ENCODE measurements at regions not wholly inside any gene's neighbourhood (a gene's known extent, or its start where the extent isn't known, plus 50 kb on each side); places are given as distances from the start of the nearest gene placed in this dataset.

- no peak for DNase-seq
- Histone ChIP-seq H3K27me3 (ENCODE audit: insufficient read depth, low read length) (no peaks in the 10 kb centered on the region), H3K27ac (ENCODE audit: low read depth, low read length) (no peak overlapping the region), H3K36me3 (ENCODE audit: insufficient read depth, low read length) (no peaks in the 10 kb centered on the region), H3K4me1 (ENCODE audit: insufficient read depth, low read length) (no peaks in the 10 kb centered on the region), H3K9me3 (ENCODE audit: control insufficient read depth in 1 of 2, low read length in 2 of 2) (no peaks in the 10 kb centered on the region), H3K4me3 (ENCODE audit: low read length in 2 of 2) (no peak overlapping the region)
- peaks cover 0 to 9% (median 2%) of the 10 kb centered on the region in 8 donors for H3K9me3 Mint-ChIP-seq
- H3K36me3 Mint-ChIP-seq = no peaks in the 10 kb centered on the region
- no peaks in the 10 kb centered on the region for H3K27me3 Mint-ChIP-seq
- ChIA-PET CTCF (ENCODE audit: partially characterized antibody) (no interaction called here), POLR2A (ENCODE audit: partially characterized antibody) (no interaction called here)
- intact Hi-C loops (cut with micrococcal nuclease) = no loop called here
- no peaks in the 10 kb centered on the region for H3K4me1 Mint-ChIP-seq
- no peak overlapping the region for H3K27ac Mint-ChIP-seq
- H3K4me3 Mint-ChIP-seq = no peak overlapping the region
Observed at GRCh38 chr12:88351146-88351545, 209.0 kb downstream of the TMTC3 start.

GRCh38 chr12:88354691-88355090 lies 212.6 kb downstream of the TMTC3 start:
- POLR2A ChIA-PET (ENCODE audit: partially characterized antibody) = no interaction called here
- no peak overlapping the region for H3K27ac Mint-ChIP-seq
- Histone ChIP-seq H3K27me3 (ENCODE audit: insufficient read depth, low read length) (no peaks in the 10 kb centered on the region), H3K9me3 (ENCODE audit: control insufficient read depth in 1 of 2, low read length in 2 of 2) (no peaks in the 10 kb centered on the region), H3K36me3 (ENCODE audit: insufficient read depth, low read length) (no peaks in the 10 kb centered on the region), H3K27ac (ENCODE audit: low read depth, low read length) (no peak overlapping the region), H3K4me1 (ENCODE audit: insufficient read depth, low read length) (no peaks in the 10 kb centered on the region), H3K4me3 (ENCODE audit: low read length in 2 of 2) (no peak overlapping the region)
- DNase-seq = no peak
- no peaks in the 10 kb centered on the region for H3K4me1 Mint-ChIP-seq
- CTCF ChIA-PET (ENCODE audit: partially characterized antibody) = no interaction called here
- H3K4me3 Mint-ChIP-seq = no peak overlapping the region
- intact Hi-C loops (cut with micrococcal nuclease) = no loop called here
- H3K27me3 Mint-ChIP-seq = no peaks in the 10 kb centered on the region
- H3K9me3 Mint-ChIP-seq = peaks cover 0 to 4% (median 2%) of the 10 kb centered on the region in 8 donors
- no peaks in the 10 kb centered on the region for H3K36me3 Mint-ChIP-seq

DNA sequence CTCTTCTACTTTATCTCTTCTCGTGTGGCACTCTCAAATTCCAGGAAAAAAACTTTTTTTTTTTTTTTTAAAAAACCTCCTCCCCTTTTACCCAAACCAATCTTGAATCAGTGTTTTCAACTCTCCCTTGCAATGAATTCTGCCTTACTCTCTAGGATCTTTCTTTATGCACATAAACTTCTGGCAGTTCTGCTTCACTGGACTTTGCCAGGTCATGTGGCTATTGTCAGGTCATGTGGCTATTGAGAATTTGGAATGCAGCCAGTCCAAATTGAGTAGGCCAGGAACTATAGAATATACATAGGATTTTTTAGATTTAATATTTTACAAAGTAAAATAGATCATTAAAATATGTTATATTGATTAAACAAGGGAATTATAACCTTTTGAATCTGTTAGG lies 218.2 kb downstream of the TMTC3 start:
- H3K4me1 Mint-ChIP-seq = no peaks in the 10 kb centered on the region
- CTCF ChIA-PET (ENCODE audit: partially characterized antibody) = no interaction called here
- intact Hi-C loops (cut with micrococcal nuclease) = no loop called here

GRCh38 chr12:88361493-88361892 lies 218.8 kb downstream of the KITLG start:
- intact Hi-C loops (cut with micrococcal nuclease) = no loop called here
- ChIA-PET POLR2A (ENCODE audit: partially characterized antibody) (no interaction called here), CTCF (ENCODE audit: partially characterized antibody) (no interaction called here)
- no peak overlapping the region for H3K27ac Mint-ChIP-seq
- peaks cover 0 to 1% of the 10 kb centered on the region in 2 donors for H3K27me3 Mint-ChIP-seq
- H3K9me3 ChIP-seq (ENCODE audit: control insufficient read depth in 1 of 2, low read length in 2 of 2) = no peaks in the 10 kb centered on the region
- no peaks in the 10 kb centered on the region for H3K36me3 Mint-ChIP-seq
- no peak overlapping the region for H3K4me3 Mint-ChIP-seq
- H3K9me3 Mint-ChIP-seq = peaks cover 0 to 6% (median under 1%) of the 10 kb centered on the region in 8 donors
- H3K27ac ChIP-seq (ENCODE audit: low read depth, low read length) = no peak overlapping the region
- no peaks in the 10 kb centered on the region for H3K4me1 ChIP-seq (ENCODE audit: insufficient read depth, low read length)
- no peak for DNase-seq
- no peaks in the 10 kb centered on the region for H3K27me3 ChIP-seq (ENCODE audit: insufficient read depth, low read length)
- no peaks in the 10 kb centered on the region for H3K4me1 Mint-ChIP-seq
- H3K4me3 ChIP-seq (ENCODE audit: low read length in 2 of 2) = no peak overlapping the region
- no peaks in the 10 kb centered on the region for H3K36me3 ChIP-seq (ENCODE audit: insufficient read depth, low read length)

More for the DNA sequence above, 218.2 kb downstream of the TMTC3 start:
- no peaks in the 10 kb centered on the region for H3K27me3 ChIP-seq (ENCODE audit: insufficient read depth, low read length)
- H3K36me3 ChIP-seq (ENCODE audit: insufficient read depth, low read length) = no peaks in the 10 kb centered on the region
- H3K4me3 ChIP-seq (ENCODE audit: low read length in 2 of 2) = no peak overlapping the region
- Mint-ChIP-seq H3K27me3 (peaks cover 0 to 1% of the 10 kb centered on the region in 2 donors), H3K9me3 (peaks cover 0 to 6% (median under 1%) of the 10 kb centered on the region in 8 donors), H3K36me3 (no peaks in the 10 kb centered on the region), H3K4me3 (no peak overlapping the region), H3K27ac (peak overlapping the region in 1 of 7 donors; percentile 29)
- H3K4me1 ChIP-seq (ENCODE audit: insufficient read depth, low read length) = no peaks in the 10 kb centered on the region
- POLR2A ChIA-PET (ENCODE audit: partially characterized antibody) = no interaction called here
- DNase-seq = no peak
- no peak overlapping the region for H3K27ac ChIP-seq (ENCODE audit: low read depth, low read length)
- H3K9me3 ChIP-seq (ENCODE audit: control insufficient read depth in 1 of 2, low read length in 2 of 2) = no peaks in the 10 kb centered on the region

- DNase-seq = no peak
Observed at GRCh38 chr12:88362439-88362838, 217.8 kb downstream of the KITLG start.

DNA sequence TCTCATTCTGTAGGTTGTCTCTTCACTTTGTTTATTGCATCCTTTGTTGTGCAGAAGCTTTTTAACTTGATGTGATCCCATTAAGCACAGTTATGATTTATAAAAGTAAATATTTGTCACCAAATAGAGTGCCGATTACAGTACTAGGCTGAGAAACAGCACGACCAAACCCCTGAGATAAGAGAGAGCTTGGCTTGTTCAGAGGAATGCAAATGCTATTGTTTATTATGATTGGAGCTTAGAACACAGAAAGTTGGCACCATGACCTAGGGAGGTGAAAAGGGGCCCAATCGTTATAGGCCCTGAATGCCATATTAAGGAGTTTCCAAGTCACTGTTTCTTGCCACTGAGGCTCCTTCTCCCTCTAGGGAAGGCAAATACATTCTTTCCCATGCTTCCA lies 214.9 kb downstream of the KITLG start:
- Histone ChIP-seq H3K36me3 (ENCODE audit: insufficient read depth, low read length) (no peaks in the 10 kb centered on the region), H3K27me3 (ENCODE audit: insufficient read depth, low read length) (no peaks in the 10 kb centered on the region), H3K27ac (ENCODE audit: low read depth, low read length) (no peak overlapping the region), H3K4me1 (ENCODE audit: insufficient read depth, low read length) (no peaks in the 10 kb centered on the region), H3K4me3 (ENCODE audit: low read length in 2 of 2) (no peak overlapping the region), H3K9me3 (ENCODE audit: control insufficient read depth in 1 of 2, low read length in 2 of 2) (no peaks in the 10 kb centered on the region)
- POLR2A ChIA-PET (ENCODE audit: partially characterized antibody) = no interaction called here
- no peak overlapping the region for H3K4me3 Mint-ChIP-seq
- CTCF ChIA-PET (ENCODE audit: partially characterized antibody) = interaction anchor here (0.7 kb wide), 1 partner anchor 15 kb away, joined by 3 read pairs; no protein-coding TSS in a partner anchor
- no peak overlapping the region for H3K27ac Mint-ChIP-seq
- H3K9me3 Mint-ChIP-seq = peaks cover 0 to 3% (median 0%) of the 10 kb centered on the region in 8 donors
- intact Hi-C loops (cut with micrococcal nuclease) = no loop called here
- H3K4me1 Mint-ChIP-seq = no peaks in the 10 kb centered on the region
- H3K27me3 Mint-ChIP-seq = peaks cover 0 to 1% of the 10 kb centered on the region in 2 donors
- H3K36me3 Mint-ChIP-seq = no peaks in the 10 kb centered on the region
- no peak for DNase-seq

More at GRCh38 chr12:88362439-88362838, 217.8 kb downstream of the KITLG start:
- Histone ChIP-seq H3K36me3 (ENCODE audit: insufficient read depth, low read length) (no peaks in the 10 kb centered on the region), H3K27ac (ENCODE audit: low read depth, low read length) (no peak overlapping the region), H3K4me3 (ENCODE audit: low read length in 2 of 2) (no peak overlapping the region), H3K4me1 (ENCODE audit: insufficient read depth, low read length) (no peaks in the 10 kb centered on the region), H3K27me3 (ENCODE audit: insufficient read depth, low read length) (no peaks in the 10 kb centered on the region), H3K9me3 (ENCODE audit: control insufficient read depth in 1 of 2, low read length in 2 of 2) (no peaks in the 10 kb centered on the region)
- Mint-ChIP-seq H3K4me3 (no peak overlapping the region), H3K4me1 (no peaks in the 10 kb centered on the region), H3K36me3 (no peaks in the 10 kb centered on the region), H3K9me3 (peaks cover 0 to 6% (median under 1%) of the 10 kb centered on the region in 8 donors), H3K27me3 (peaks cover 0 to 1% of the 10 kb centered on the region in 2 donors), H3K27ac (no peak overlapping the region)
- CTCF ChIA-PET (ENCODE audit: partially characterized antibody) = no interaction called here
- intact Hi-C loops (cut with micrococcal nuclease) = no loop called here
- POLR2A ChIA-PET (ENCODE audit: partially characterized antibody) = interaction anchor here (0.6 kb wide), 1 partner anchor 530 kb away, joined by 3 read pairs; no protein-coding TSS in a partner anchor

DNA sequence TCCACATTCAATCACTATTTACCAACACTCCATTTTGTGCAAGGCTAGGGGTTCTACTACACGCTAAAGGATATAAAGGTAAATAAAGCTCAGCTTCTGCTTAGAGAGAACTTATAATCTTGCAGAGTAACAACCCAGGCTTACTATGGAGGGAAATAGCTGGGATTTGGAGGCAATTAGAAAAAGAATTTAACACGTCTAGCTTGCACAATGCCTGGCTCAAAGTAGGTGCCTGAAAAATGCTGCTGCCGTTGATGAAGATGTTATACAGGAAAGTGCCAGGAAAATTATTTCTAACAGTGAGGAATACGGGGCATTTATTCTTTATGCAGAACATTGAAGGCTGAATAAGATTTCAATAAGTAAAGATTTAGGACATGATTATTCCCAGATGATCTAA lies 214.2 kb downstream of the KITLG start:
- no peaks in the 10 kb centered on the region for H3K4me1 Mint-ChIP-seq
- CTCF ChIA-PET (ENCODE audit: partially characterized antibody) = no interaction called here
- no peak overlapping the region for H3K27ac Mint-ChIP-seq
- peaks cover 0 to 3% (median 0%) of the 10 kb centered on the region in 8 donors for H3K9me3 Mint-ChIP-seq
- H3K27me3 Mint-ChIP-seq = peaks cover 0 to 1% of the 10 kb centered on the region in 2 donors
- Histone ChIP-seq H3K36me3 (ENCODE audit: insufficient read depth, low read length) (no peaks in the 10 kb centered on the region), H3K27me3 (ENCODE audit: insufficient read depth, low read length) (no peaks in the 10 kb centered on the region), H3K4me3 (ENCODE audit: low read length in 2 of 2) (no peak overlapping the region), H3K27ac (ENCODE audit: low read depth, low read length) (no peak overlapping the region), H3K4me1 (ENCODE audit: insufficient read depth, low read length) (no peaks in the 10 kb centered on the region), H3K9me3 (ENCODE audit: control insufficient read depth in 1 of 2, low read length in 2 of 2) (no peaks in the 10 kb centered on the region)
- POLR2A ChIA-PET (ENCODE audit: partially characterized antibody) = no interaction called here
- intact Hi-C loops (cut with micrococcal nuclease) = no loop called here
- H3K36me3 Mint-ChIP-seq = no peaks in the 10 kb centered on the region
- DNase-seq = no peak
- no peak overlapping the region for H3K4me3 Mint-ChIP-seq

DNA sequence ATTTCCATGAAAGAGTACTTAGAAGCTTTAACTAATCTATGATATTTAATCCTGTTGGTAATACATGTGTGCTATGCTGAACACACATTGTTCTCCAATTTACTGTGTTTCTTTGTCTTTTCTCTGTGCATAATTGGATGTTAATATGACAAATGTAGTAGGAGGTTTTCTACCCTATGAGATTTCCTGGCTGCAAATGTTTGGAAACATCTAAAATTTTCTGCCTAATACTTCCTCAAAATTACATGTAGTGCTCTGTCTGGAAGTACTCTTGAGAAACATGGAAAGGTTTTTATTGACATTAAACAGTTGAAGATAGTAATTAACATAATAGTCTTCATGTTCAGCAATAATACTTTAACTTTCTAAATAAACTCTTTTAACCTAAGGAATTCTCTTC lies 213.0 kb downstream of the KITLG start:
- H3K4me1 Mint-ChIP-seq = no peaks in the 10 kb centered on the region
- POLR2A ChIA-PET (ENCODE audit: partially characterized antibody) = no interaction called here
- no peak for DNase-seq
- Histone ChIP-seq H3K4me3 (ENCODE audit: low read length in 2 of 2) (no peak overlapping the region), H3K9me3 (ENCODE audit: control insufficient read depth in 1 of 2, low read length in 2 of 2) (no peaks in the 10 kb centered on the region), H3K27me3 (ENCODE audit: insufficient read depth, low read length) (no peaks in the 10 kb centered on the region), H3K27ac (ENCODE audit: low read depth, low read length) (no peak overlapping the region), H3K4me1 (ENCODE audit: insufficient read depth, low read length) (no peaks in the 10 kb centered on the region), H3K36me3 (ENCODE audit: insufficient read depth, low read length) (no peaks in the 10 kb centered on the region)
- peaks cover 0 to 3% (median 0%) of the 10 kb centered on the region in 8 donors for H3K9me3 Mint-ChIP-seq
- H3K27ac Mint-ChIP-seq = no peak overlapping the region
- H3K36me3 Mint-ChIP-seq = no peaks in the 10 kb centered on the region
- intact Hi-C loops (cut with micrococcal nuclease) = no loop called here
- peaks cover 0 to 1% of the 10 kb centered on the region in 2 donors for H3K27me3 Mint-ChIP-seq
- CTCF ChIA-PET (ENCODE audit: partially characterized antibody) = no interaction called here
- no peak overlapping the region for H3K4me3 Mint-ChIP-seq
